ENCODE measurements at regions not wholly inside any gene's neighbourhood (a gene's known extent, or its start where the extent isn't known, plus 50 kb on each side); places are given as distances from the start of the nearest gene placed in this dataset.
"Not testable (repeated sequence)": the region's sequence is repeated elsewhere in the genome, so short reads cannot be mapped to it uniquely, and the experiment has no call there.

- no peak for DNase-seq (ENCODE audit: low read depth)
Observed at GRCh38 chr2:109669731-109670130, 55.6 kb downstream of the SOWAHC start.

- DNase-seq (ENCODE audit: low read depth): no peak
Observed at GRCh38 chr2:109670556-109671411, 56.6 kb downstream of the SOWAHC start.

DNA sequence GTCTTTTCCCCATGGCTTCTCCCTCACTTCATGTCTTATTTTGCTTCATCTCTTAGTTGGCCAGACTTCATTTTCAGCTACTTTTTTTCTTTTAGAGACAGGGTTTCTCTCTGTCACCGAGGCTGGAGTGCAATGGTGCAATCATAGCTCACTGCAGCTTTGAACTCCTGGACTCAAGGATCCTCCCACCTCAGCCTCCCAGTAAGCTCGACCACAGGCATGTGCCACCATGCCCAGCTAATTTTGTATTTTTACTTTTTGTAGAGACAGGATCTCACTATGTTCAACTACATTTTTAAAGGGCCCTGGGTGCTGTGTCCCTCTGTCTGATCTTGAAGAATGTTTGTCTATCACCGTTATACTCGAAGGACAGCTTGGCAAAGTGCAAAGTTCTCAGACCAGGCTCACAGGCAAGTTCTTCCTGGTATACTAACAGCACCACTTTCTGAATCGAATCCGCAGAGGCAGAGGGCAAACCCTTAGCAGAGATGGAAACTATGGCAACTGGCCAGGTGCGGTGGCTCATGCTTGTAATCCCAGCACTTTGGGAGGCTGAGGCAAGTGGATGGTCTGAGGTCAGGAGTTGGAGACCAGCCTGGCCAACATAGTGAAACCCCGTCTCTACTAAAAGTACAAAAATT, 60.9 kb downstream of the SOWAHC start:
- no peak for DNase-seq (ENCODE audit: low read depth)

GRCh38 chr2:109675666-109676345, 61.6 kb downstream of the SOWAHC start:
- DNase-seq (ENCODE audit: low read depth): no peak

DNA sequence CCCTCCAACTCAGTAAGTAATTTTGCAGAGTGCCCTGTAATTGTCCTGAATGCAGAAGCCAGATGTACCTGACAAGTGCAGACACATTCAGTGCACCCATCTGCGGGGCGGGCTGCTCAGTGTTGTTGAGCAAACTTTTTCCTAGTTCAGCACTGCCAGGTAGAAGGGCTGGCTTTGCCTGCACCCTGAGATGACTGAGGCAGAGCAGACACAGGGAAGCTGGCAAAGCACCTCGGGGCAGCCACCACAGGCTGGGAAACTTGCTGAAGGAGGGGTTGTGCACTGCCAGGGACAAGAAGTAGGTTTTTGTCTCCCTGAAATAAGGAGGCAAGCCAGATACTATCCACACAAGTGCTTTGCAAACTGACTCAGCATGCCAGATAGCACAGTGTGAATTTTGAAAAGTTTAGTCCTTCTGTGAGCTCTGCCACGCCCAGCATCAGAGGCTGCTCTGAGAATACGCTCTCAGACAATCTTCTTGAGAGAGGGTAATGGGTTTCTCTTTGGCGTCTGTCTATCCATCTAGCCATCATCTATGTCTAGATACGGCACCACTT, 62.3 kb downstream of the SOWAHC start:
- DNase-seq (ENCODE audit: low read depth): no peak

DNA sequence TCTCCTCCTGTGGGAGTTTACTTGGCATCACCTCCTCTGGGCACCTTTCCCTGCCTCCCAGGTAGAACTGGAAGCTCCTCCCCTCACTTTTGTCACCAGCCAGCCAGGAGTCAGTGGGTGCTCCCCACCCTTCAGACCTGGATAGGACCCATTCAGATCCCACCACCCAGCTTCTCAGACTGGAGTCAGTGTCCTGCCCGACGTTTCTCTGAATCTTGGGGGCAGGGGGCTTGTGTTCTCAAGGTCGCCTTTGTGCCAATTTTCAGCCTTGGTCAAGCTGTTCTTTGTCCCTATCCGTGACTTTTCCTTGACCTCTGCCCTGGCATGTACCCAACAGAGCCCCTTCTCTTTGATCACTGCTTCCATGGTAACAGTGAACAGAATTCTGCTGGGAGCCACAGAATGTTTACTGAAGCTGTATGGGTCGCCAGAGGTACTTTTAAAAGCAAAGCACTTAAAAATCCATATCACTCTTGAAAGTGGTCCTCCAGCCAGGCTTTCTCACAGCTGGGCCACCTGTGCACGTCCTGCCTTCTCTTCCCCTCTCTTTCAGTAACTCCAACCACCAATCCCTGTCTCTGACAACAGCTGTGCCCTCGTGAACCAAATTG, 63.1 kb downstream of the SOWAHC start:
- not testable (repeated sequence) for DNase-seq (ENCODE audit: low read depth)

DNA sequence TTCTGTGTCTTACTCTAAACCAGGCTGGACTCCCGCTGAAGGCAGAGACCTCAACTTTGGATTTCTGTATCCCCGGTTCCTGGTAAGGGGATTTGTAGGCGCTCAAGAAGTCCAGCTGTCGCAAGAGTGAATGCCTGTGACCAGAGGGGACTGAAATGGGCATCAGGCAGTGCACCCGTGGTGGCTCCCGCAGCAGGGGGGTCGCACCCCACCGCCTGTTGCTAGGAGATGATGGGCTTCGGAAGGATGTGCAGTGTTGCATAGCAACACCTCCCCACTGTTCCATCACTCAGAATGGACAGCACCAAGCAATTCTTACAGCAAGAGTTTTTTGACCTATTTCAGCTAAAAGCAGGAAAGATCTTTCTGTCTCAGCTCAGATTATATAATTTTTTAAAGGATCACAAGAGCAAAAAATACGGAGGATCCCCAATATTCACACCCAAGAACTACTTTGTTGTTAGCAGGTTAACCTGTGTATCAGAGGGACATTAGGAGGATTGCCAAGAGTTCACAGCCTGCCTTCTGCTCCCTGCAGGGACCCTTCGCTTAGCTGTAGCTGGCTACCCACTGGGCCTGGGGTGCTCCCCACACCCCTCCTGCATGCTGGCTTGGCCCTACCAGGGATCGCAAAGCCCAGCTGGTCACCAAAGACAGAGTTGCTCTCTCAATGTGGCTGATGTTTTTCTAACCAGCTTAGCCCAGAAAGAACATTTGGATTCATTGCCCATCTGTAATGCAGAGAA, 63.8 kb downstream of the SOWAHC start:
- no peak for DNase-seq (ENCODE audit: low read depth)

DNA sequence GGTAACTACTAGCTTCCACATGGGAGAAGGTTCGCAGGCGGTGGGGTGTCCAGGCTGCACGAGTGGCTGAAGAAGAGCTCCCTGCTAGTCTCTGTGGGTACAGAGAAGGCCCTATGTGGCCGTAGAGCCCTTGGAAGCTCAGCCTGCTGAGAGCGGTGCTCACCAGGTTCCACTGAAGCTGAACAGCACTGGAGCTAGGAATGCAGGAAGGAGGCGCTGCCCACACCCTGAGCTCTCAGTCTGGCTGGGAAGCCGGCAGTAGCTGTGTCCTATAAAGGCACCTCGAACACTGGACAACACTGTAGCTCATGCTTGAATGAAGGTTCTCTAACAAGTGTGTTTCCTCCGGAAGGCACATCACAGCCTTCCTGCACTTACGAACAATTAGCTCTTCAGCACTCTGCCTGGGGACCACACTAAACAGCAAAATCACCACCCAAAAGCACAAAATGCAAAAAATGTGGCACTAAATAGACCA, 64.6 kb downstream of the SOWAHC start:
- DNase-seq (ENCODE audit: low read depth): not testable (repeated sequence)

DNA sequence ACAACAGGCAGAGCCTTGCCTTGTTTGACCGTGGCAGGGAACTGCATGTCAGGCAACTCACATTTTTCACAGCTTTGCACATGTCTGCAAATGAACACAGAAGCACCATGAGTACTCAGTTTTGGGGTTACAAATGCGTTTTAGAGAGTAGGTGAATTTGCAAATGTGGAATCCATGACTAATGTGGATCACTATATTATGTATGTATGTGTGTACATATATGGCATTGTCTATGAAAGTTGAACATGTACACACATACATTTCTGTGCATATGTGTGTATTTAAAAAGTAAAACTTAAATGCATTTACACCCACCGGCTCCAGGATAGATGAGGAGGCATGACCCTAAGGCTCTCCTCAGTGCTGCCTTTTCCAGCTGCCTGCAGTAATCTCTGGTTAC, 65.1 kb downstream of the SOWAHC start:
- no peak for DNase-seq (ENCODE audit: low read depth)

DNA sequence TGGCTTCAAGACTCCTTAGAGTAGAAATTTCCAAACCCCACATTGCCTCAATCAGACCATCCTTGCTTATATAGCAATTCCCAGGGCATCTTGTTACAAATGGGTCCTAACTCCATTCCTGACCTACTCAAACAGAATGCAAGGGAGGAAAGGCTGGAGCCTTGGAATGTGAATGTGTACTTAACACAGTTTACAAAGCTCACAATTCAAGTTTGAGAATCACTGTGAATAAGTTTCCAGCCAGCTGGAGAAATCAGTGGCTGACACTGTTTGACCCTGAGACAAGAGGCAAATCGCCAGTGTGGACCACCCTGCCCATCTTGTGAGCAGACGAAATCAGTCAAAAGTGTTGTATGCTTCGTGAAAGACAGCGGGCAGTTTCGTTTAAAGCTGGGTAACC, 65.5 kb downstream of the SOWAHC start:
- no peak for DNase-seq (ENCODE audit: low read depth)

DNA sequence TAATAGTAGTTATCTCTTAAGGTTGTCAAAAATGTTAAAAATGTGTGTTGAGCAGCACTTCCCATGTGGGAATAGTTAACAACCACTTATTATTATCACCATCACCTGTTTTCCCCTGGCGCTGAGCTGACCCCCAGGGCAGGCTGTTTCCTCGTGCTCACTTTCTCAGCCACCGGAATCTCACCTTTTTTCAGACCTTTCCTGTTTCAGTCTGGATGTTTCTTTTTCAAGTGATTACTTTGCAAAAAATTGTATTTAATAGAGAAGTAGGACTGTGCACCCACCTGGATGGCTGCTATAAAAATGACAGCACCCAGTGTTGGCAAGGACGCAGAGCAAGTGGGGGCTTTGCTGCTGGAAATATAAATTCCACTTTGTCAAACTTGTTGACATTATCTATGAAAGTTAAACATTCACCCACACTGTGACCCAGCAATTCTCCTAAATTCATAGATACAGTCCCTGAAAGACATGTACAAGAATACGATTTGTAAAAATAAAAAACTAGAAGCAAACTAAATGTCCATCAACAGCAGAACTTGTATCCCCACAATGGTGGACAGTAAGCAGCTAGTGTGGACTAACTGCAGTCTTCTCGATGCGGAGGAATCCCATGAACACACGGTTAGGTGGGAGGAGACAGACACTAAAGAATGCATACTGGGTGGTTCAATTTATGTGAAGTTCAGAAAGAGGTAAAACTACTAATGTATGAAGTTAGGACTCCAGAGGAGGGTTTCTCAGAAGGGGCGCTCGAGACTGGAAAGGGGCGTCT, 66.5 kb downstream of the SOWAHC start:
- DNase-seq (ENCODE audit: low read depth): no peak

DNA sequence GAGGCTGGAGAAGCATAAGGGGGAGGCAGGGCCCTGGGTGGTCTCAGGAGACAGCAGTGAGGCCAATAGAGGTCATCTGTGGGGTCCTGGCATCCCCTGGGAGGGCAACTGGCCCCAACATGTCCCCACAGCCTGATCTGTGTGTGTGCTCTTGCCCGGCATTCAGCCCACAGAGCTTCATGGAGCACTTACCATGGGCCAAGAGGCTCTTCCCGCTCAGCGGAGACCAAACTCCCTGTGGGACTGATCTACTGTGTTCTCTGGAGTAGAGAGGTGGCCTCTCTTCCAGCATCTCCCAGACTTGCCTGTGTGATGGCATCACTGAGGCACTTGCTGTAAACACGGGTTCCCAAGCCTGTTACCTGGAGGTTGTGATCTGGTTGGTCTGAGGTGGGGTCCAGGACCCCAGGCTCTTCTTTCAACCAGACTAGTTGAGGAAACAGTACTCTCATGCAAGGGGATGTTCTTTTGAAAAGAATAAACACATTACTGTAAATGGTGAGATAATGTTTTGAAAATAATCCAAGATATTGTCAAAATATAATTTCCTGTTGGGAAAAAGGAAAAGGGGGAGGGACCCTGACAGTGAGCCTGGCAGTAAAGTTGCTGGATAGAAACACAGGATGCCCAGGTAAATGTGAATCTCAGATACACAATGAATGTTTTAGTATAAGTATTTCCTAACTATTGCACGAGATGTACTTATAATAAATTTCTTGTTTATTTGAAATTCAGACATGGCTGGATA, 67.6 kb downstream of the SOWAHC start:
- no peak for DNase-seq (ENCODE audit: low read depth)

DNA sequence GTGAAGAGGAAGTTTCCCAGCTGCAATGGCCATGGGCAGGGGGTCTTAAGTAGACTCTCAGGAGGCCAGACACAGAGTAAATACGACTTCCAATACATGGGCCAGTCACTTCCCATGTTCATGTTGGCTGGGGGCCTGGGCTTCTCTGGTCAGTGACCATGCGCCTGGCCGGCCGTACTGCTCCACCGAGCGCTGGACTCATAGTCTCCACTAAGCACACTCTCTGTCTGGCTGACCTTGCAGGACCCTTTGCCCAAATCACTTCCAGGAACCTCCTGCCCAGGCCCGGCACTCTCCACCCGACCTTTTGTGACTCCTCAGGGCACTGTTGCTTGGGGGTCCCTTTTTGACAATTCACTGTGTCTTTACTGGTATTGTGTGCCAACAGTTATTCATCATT, 69.3 kb downstream of the SOWAHC start:
- DNase-seq (ENCODE audit: low read depth): no peak

- no peak for DNase-seq (ENCODE audit: low read depth)
Observed at GRCh38 chr2:109685453-109685852, 71.3 kb downstream of the SOWAHC start.

DNA sequence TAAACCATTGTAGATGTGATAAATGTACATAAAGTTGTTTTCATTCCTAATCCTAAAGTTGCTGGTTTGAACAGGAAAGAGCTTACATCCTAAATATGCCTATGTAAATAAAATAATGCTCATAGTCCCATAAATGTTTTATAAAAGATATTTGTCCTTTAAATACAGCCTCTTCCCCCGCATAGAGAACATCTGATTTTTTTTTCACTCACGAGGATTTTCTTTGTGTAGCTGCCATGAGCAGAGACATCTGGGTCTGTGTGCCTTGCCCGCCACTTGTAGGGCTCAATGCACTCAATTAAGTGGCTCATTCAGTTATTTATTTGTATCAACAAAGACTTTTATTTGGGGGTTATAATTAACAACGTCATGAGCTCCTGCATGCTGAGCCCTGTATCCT, 72.8 kb downstream of the SOWAHC start:
- DNase-seq (ENCODE audit: low read depth): no peak

- no peak for DNase-seq (ENCODE audit: low read depth)
Observed at GRCh38 chr2:109689182-109689930, 75.2 kb downstream of the SOWAHC start.

GRCh38 chr2:109689973-109690372, 75.8 kb downstream of the SOWAHC start:
- no peak for DNase-seq (ENCODE audit: low read depth)

DNA sequence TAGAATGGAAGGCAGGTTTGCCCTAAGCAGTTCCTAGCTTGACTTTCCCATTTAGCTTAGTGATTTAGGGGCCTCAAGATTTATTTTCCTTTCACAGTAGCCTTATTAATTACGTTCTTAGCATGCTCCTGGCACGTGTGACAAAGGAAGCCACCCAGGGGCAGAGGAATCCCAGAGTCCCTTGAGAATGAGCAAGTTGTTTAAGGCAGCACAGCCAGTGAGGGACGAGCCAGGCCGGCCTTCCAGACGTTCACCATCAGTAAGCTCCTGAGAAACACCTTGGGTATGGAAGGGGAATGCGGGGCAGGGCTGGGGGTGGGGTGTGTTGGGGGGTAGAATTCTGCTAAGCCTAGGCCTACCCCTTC, 76.3 kb downstream of the SOWAHC start:
- DNase-seq (ENCODE audit: low read depth): no peak

- DNase-seq (ENCODE audit: low read depth): no peak
Observed at GRCh38 chr2:109690822-109691541, 76.8 kb downstream of the SOWAHC start.
